Lung (tissue), 11 donors: ENCODE measurements at regions not wholly inside any gene's neighbourhood (a gene's known extent, or its start where the extent isn't known, plus 50 kb on each side); places are given as distances from the start of the nearest gene placed in this dataset.

Experiments used
- ATAC-seq: fragments of 200-7000 bp; cut with Tn5 transposase; one replicate; pipeline ENCODE4 v1.9.1; 2020; ENCODE audit warnings: moderate number of reproducible peaks; ENCODE audit not compliant: insufficient read depth, low FRiP score
- DNase-seq, 3 donors: peaks; one replicate each; pipeline ENCODE4 v3.0.0-alpha.2; 2013 to 2017
- H3K27ac ChIP-seq, 2 donors: one replicate each; pipeline ENCODE4 v1.5.1; 2013; ENCODE audit warnings: mild to moderate bottlenecking in 2 of 2, moderate library complexity in 2 of 2, control low read depth in 1 of 2, inconsistent platforms in 1 of 2, low read depth in 1 of 2, low read length in 1 of 2
- H3K27me3 ChIP-seq, 3 donors: one replicate each; pipeline ENCODE4 v1.5.1; 2013; ENCODE audit warnings: low read length in 2 of 3; ENCODE audit not compliant: control insufficient read depth in 3 of 3, insufficient read depth in 3 of 3
- H3K36me3 ChIP-seq, 4 donors: one replicate each; pipeline ENCODE4 v1.5.1; 2013; ENCODE audit warnings: low read length in 4 of 4, mild to moderate bottlenecking in 1 of 4, moderate library complexity in 1 of 4; ENCODE audit not compliant: control insufficient read depth in 4 of 4, insufficient read depth in 4 of 4
- H3K4me1 ChIP-seq, 5 donors: one replicate each; pipeline ENCODE4 v1.5.1; 2013; ENCODE audit warnings: low read length in 5 of 5, mild to moderate bottlenecking in 2 of 5, moderate library complexity in 1 of 5; ENCODE audit not compliant: control insufficient read depth in 5 of 5, insufficient read depth in 5 of 5
- H3K4me3 ChIP-seq: one replicate; pipeline ENCODE4 v1.5.1; 2013; ENCODE audit warnings: mild to moderate bottlenecking, control low read depth, moderate library complexity
- H3K9ac ChIP-seq, 2 donors: one replicate each; pipeline ENCODE4 v1.5.1; 2013; ENCODE audit warnings: low read length in 2 of 2, control low read depth in 1 of 2; ENCODE audit not compliant: insufficient read depth in 1 of 2
- H3K9me3 ChIP-seq, 4 donors: one replicate each; pipeline ENCODE4 v1.5.1; 2013; ENCODE audit warnings: low read length in 3 of 4, mild to moderate bottlenecking in 1 of 4, moderate library complexity in 1 of 4; ENCODE audit not compliant: control insufficient read depth in 4 of 4, insufficient read depth in 3 of 4
- CTCF ChIP-seq: IDR thresholded peaks from 2 replicates; pipeline ENCODE4 v1.5.1; 2012; ENCODE audit warnings: mild to moderate bottlenecking; ENCODE audit errors: control extremely low read depth, extremely low read depth
- WGBS, 2 donors: extraction: QIAGEN DNeasy Blood & Tissue Kit; methylation state at CpG; one replicate each; pipeline ENCODE4 v1.1.7; 2013; 5-methylcytosine and 5-hydroxymethylcytosine counted together
- donor health status: control.
- donor health status: control.
- donor health status: Bipolar disorder and iron deficiency.
- donor health status: healthy.
- donor health status: DM: yes; HTN: yes; CAD: no.

GRCh38 chr2:133844214-133844892 lies 276.1 kb upstream of the NCKAP5 start:
- H3K9ac ChIP-seq: no peak overlapping the region
- H3K4me3 ChIP-seq: no peak overlapping the region
- DNase-seq: peak; percentile 69 to 79 (median 78)
- TF ChIP-seq CTCF: peak; percentile 49
- 33 to 37% methylated on average over 9 of the region's 9 CpGs for WGBS, 2 donors
- ATAC-seq: no peak
- no peak overlapping the region for H3K27ac ChIP-seq
- H3K36me3 ChIP-seq: no peaks in the 10 kb centered on the region
- H3K9me3 ChIP-seq: no peaks in the 10 kb centered on the region
- no peaks in the 10 kb centered on the region for H3K27me3 ChIP-seq
- H3K4me1 ChIP-seq: no peaks in the 10 kb centered on the region

- no peak overlapping the region for H3K27ac ChIP-seq
- 91 to 95% methylated on average over 4 of the region's 4 CpGs for WGBS, 2 donors
- no peak overlapping the region for H3K4me3 ChIP-seq
- no peak for TF ChIP-seq CTCF
- H3K27me3 ChIP-seq: no peaks in the 10 kb centered on the region
- H3K9ac ChIP-seq: no peak overlapping the region
- no peaks in the 10 kb centered on the region for H3K4me1 ChIP-seq
- peaks cover 0 to 2% (median 0%) of the 10 kb centered on the region in 4 donors for H3K9me3 ChIP-seq
- H3K36me3 ChIP-seq: no peaks in the 10 kb centered on the region
- ATAC-seq (no peak), DNase-seq (no peak)
Observed at GRCh38 chr2:133846476-133846875, 278.2 kb upstream of the NCKAP5 start.

- Histone ChIP-seq H3K4me1 (no peaks in the 10 kb centered on the region), H3K36me3 (no peaks in the 10 kb centered on the region), H3K9me3 (peaks cover 0 to 2% (median 0%) of the 10 kb centered on the region in 4 donors), H3K4me3 (no peak overlapping the region), H3K27ac (no peak overlapping the region), H3K27me3 (no peaks in the 10 kb centered on the region), H3K9ac (no peak overlapping the region)
- no peak for TF ChIP-seq CTCF
- ATAC-seq (no peak), DNase-seq (no peak)
- WGBS, 2 donors: 94 to 95% methylated on average over 5 of the region's 5 CpGs
Observed at GRCh38 chr2:133847591-133847990, 279.3 kb upstream of the NCKAP5 start.
